IPS-NIHi11 (cell line): ENCODE measurements at regions not wholly inside any gene's neighbourhood (a gene's known extent, or its start where the extent isn't known, plus 50 kb on each side); places are given as distances from the start of the nearest gene placed in this dataset.
"Not testable (repeated sequence)": the region's sequence is repeated elsewhere in the genome, so short reads cannot be mapped to it uniquely, and the experiment has no call there.

ENCODE experiments used
- DNase-seq: peaks from one replicate; pipeline ENCODE4 v3.0.0; 2012; ENCODE audit warnings: mixed read lengths, low spot score

- DNase-seq: no peak
Observed at GRCh38 chr2:234861841-234862735, 89.7 kb upstream of the SH3BP4 start.

- DNase-seq: not testable (repeated sequence)
Observed at GRCh38 chr2:234859330-234859872, 92.4 kb upstream of the SH3BP4 start.

- no peak for DNase-seq
Observed at GRCh38 chr2:234858790-234859329, 93.0 kb upstream of the SH3BP4 start.

DNA sequence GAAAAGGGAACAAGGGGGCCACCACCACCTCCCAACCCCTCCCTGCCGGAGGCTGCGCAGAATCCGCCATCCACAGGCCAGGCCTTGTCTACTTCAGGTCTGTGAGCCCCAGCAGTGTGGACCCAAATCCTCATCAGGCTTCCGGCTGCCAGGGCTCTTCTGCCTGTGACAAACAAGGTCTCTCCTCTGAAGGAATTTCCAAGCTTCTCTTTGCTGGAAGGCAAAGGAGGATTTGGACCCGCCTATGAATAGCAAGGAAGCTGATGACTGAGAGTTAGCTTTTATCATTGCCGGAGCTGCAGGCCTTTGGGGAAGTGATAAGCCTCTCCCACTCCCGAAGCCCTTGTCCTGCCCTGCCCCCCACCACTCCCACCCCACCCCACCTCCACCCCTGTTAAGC lies 93.7 kb upstream of the SH3BP4 start:
- DNase-seq: peak; percentile 31

DNA sequence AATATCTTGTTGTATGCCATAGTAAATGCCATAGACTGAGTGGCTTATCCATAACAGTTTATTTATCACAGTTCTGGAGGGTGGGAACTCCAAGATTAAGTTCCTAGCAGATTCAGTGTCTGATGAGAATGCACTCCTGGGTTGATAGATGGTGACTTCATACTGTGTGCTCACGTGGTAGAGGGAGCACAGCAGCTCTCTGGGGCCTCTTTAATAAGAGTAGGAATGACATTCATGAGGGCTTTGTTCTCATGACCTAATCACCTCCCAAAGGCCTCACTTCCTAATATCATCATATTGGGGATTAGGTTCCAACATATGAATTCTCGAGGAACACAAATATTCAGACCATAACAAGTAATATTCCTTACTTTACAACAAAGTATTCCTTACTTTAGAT lies 98.1 kb upstream of the SH3BP4 start:
- no peak for DNase-seq

DNA sequence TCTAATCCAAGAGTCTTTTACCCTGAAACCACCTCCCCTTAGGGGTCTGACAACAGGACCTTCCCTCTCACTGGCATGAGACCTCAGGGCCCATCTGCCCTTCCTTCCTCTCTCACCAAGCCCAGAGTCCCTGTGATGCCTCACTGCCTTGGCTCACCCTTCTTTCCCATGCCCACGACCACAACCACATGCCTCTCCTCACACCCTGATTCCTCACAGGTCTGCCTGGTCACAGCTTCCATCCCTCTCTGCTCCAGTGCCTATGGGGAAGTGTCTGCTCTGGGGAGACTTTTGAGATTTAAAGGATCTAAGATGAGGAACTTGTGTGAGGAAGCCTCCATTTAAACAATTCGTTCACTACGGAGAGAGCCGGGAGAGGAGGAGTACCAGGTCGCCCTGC lies 98.9 kb upstream of the SH3BP4 start:
- DNase-seq: no peak

DNA sequence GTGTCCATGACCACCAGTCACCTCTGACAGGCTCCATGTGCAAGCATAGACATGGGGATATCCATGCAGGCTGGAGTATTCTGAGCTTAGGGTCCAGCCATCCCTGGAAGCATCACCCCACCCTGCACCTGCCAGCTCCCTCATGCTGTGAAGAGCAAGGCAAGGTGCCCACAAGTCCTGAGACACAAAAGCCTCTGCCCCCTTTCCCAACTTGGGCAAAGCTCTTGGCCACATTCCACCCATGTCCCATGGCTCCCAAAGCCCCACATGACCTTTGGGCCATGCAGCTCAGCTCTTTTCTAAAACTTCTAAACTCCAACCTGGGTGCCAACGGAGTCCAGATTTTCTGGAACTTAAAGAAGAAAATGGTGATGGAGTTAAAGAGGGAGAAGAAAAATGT lies 99.8 kb upstream of the SH3BP4 start:
- DNase-seq: no peak

GRCh38 chr2:234851451-234851850 lies 100.4 kb upstream of the SH3BP4 start:
- DNase-seq: no peak

GRCh38 chr2:234850818-234851217 lies 101.0 kb upstream of the SH3BP4 start:
- no peak for DNase-seq

GRCh38 chr2:234849678-234850077 lies 102.1 kb upstream of the SH3BP4 start:
- no peak for DNase-seq

GRCh38 chr2:234848578-234848977 lies 103.2 kb upstream of the SH3BP4 start:
- DNase-seq: no peak

GRCh38 chr2:234847639-234848038 lies 104.2 kb upstream of the SH3BP4 start:
- DNase-seq: no peak

GRCh38 chr2:234847364-234847635 lies 104.5 kb upstream of the SH3BP4 start:
- DNase-seq: no peak

GRCh38 chr2:234846599-234847363 lies 105.0 kb upstream of the SH3BP4 start:
- no peak for DNase-seq

DNA sequence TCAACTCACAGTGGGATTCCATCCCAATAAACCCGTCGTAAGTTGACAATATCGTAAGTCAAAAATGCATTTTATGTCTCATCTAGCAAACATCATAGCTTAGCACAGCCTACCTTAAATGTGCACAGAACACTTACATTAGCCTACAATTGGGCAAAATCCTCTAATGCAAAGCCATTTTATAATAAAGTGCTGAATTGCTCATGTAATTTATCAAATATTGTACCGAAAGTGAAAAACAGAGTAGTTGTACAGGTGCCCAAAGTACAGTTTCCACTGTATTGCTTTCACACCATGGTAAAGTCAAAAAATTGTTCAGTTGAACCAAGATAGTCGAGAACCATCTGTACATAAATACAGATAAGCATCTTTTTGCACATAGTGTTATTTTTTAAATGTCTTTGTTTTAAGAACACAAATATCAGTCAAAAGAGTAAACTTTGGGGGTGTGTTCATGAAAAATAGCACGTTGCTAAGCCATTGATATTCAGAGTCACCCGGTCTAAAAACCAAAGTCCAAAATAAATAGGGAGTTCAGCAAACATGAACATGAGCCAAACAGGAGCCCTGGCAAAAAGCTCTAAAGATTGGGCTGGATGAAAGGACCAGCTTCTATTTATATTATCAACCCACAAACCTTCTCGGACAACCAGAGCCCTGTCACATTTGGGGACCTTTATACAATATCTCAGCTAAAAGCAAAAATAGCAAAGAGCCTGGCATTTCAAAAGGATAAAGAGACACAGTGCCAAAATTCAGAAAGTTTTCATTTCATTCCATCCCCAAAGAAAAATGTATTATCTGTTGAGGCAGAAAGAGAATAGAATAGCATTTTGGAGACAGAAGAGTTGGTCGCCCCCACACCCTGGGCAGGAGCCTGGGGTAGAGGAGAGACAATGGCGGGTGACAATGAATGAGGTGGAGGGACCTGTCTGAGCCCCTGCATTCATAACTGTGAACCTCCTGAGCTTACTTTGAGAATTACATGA lies 105.9 kb upstream of the SH3BP4 start:
- no peak for DNase-seq

DNA sequence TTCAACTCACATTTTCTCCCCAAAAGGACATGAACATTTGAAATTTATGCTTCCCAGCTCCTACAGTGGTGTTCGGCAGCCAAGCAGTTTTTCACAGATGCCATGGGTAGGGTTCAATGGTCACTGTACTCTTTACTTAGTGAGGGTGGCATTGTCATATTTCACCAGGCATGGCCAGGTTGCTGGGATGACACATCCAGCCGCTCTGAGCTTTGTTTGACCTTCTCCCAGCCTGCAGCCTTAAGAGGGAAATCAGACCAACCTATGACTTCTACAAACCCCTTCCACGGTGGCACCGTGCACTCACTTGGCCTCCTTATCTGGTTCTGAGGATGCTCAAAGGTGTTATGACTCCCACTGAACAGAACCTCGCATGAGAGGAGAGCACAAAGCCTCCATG lies 108.4 kb upstream of the SH3BP4 start:
- DNase-seq: no peak

GRCh38 chr2:234842753-234843152 lies 109.1 kb upstream of the SH3BP4 start:
- no peak for DNase-seq

DNA sequence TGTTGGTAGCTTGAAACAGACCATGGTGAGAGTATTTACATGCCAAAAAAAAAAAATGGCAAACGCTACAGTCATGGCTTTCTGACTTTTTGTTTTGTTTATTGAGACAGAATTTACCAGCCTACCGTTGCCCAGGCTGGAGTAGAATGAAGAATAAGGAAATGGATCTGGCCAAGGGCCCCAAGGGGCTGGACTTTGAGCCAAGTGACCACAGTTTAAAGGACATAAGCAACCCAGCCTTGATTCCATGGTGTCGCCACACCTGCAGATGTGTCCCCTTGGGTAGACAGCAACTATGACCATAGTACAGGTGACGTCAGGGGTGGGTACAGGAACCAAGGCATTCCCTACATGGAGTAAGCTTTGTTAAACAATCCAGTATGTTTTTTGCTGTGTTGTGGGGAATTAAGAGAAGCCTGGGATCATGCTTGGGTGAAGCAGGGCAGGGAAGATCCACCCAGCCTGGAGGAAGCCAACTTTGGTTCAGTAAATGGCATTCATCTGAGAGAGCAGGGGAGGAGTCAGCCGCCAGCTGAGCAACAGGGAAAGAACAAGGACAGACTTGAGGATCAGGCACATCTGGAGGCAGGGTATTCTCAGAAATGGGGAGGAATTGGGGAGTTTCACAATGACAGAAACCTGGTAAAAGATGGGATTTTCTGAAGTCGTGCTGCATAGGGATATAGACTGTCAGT lies 110.3 kb upstream of the SH3BP4 start:
- DNase-seq: no peak

GRCh38 chr2:234840336-234840735 lies 111.5 kb upstream of the SH3BP4 start:
- peak; percentile 67 for DNase-seq

GRCh38 chr2:234839285-234839684 lies 112.5 kb upstream of the SH3BP4 start:
- no peak for DNase-seq

DNA sequence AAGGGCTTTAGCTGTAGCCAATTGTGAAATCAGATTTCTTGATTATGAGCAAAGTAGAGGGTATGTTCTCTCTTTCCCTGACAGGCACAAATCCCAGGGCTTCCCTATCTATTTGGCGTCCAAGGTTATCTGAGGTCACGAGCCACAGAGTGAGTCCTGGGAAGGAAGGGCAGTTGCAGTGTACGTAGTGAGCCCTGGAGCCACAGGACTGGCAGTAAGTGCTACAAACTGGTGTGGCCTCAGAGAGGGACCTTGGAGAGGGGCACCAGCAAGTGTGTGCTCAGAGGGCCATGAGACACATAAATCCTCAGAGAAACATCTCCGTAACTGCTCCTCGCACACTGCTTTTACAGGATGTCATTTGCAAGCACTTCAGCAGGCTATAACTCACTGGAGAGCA lies 115.5 kb upstream of the SH3BP4 start:
- no peak for DNase-seq
